Gastrocnemius medialis (tissue), 4 donors: ENCODE measurements at regions not wholly inside any gene's neighbourhood (a gene's known extent, or its start where the extent isn't known, plus 50 kb on each side); places are given as distances from the start of the nearest gene placed in this dataset.

Experiments
- CTCF ChIP-seq, 5 experiments: fragments of 450-650 bp in 3 of 5; fragments of 200-600 bp in 2 of 5; sonication (generic) in 2 of 5; IDR thresholded peaks in 4 of 5; conservative IDR thresholded peaks in 1 of 5; 1 replicate in 4 of 5; 2 replicates in 1 of 5; pipeline ENCODE4 v1.5.1; 2016 to 2019; ENCODE audit warnings: antibody characterized with exemption in 5 of 5, mild to moderate bottlenecking in 3 of 5, moderate library complexity in 3 of 5
- POLR2A ChIP-seq, 2 donors: fragments of 450-650 bp; IDR thresholded peaks; one replicate each; pipeline ENCODE4 v1.6.1; 2017; ENCODE audit warnings: antibody characterized with exemption in 2 of 2, mild to moderate bottlenecking in 2 of 2, moderate library complexity in 2 of 2

- TF ChIP-seq CTCF (IDR thresholded peaks at IDR 0.05 in 4 of 5, conservative IDR thresholded peaks at IDR 0.05 in 1 of 5) (no peak), POLR2A (IDR thresholded peaks at IDR 0.05) (no peak)
Measured at GRCh38 chr6:169081248-169081647, 172.4 kb downstream of the THBS2 start.
